RPMI8226 (cell line): ENCODE measurements at regions not wholly inside any gene's neighbourhood (a gene's known extent, or its start where the extent isn't known, plus 50 kb on each side); places are given as distances from the start of the nearest gene placed in this dataset.
A peak's percentile ranks its signal among the peaks of the same experiment; 100 is the strongest.
"Not testable (repeated sequence)": the region's sequence is repeated elsewhere in the genome, so short reads cannot be mapped to it uniquely, and the experiment has no call there.

Source experiments
- DNase-seq: peaks from one replicate; pipeline ENCODE4 v3.0.0-alpha.2; 2015

DNA sequence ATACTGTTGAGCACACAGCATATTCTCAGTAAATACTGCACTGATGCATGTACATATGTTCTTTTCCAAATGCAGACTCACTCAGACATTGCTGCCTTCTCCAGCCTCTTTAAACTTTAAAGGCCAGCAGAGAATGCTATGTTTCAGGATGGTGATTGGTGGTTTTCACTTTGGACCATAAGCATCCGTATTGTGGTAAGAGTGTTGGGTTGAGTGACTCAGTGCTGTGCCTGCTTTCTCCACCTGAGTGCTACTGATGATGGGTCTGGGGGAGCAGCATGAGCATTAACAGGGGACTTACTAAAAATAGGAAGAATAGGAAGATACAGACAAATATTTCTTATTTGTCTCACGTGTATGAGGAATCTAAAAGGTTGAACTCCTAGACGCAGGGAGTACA is 56.3 kb upstream of the ZNF92 start:
- DNase-seq: no peak

DNA sequence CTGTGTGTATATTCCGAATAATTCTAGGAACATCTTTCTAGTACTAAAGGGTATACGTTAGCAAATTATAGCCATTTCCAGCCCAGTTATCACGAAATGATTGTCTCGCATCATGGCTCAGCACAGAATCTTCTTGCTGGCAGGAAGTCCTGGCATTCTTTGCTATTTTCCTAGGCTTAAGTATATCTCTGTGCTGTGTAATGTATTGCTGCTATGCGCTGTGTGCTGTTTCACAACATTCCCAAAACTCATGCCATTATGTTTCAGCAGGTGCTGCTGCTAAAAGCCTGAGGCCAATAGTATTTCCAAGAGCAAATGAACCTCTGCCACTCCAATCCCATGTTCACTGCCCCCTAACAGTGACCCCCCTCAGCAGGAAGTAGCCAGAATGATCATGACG is 62.9 kb upstream of the ZNF92 start:
- DNase-seq: no peak

DNA sequence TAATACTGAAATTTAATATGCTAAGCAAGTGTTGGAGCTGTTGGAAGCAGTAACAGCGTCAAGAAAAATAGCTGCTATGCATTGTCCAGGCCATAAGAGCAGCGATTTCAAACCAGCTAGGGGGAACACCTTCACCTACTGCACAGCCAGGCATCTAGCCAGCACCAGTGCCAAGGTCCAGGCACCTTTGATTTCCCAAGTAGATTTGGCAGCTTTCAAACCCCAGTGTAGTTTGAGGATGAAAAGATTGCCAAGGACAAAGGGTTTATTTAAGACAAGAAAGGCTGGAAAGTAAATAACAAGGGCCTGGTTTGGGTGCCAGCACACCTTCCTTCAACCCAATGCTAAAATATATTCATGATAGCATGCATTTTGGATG is 65.4 kb upstream of the ZNF92 start:
- no peak for DNase-seq

DNA sequence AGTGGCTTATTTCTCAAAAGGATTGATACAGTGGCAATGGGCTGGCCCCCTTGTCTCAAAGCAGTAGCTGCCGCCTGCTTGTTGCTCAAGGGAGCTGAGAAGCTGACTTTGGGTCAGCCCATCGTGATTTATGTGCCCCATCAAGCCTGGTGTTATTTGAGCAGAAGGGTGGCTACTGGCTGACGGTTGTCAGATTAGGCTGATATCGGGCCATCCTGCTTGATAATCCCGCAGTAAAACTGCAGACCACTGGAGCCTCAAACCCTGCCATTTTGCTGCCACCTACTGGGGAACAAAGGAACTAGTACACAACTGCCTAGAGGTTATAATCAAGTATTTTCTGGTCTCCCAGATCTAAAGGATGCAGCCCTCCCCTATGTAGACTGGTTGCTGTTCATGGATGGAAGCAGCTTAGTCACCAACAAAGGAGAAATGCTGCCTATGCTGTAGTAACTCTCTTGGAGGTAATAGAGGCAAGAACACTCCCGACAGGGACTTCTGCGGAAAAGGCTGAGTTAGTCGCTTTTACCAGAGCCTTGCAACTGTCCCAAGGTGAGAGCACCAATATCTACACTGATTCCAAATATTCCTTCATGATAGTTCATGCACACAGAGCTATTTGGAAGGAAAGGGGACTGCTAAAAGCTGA is 65.9 kb upstream of the ZNF92 start:
- DNase-seq: peak; percentile 57

DNA sequence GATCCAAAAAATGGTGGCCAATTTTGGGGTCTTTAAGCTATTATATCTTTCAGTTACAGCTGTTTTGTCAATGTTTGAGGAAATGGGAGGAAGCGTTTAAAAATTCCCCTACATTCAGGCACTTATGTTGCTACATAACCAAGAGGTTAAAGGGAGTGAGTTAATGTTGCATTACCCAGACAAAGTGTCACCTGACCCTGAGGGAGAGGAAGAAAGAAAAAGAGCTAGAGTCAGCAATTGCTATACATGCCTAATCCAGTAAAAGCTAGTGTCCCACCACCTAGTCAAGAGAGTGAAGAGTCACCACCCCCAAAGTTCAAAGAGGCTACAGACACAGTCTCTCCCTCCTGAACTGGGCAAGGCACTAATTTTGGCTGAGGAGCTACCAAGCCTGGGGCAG is 69.5 kb upstream of the ZNF92 start:
- no peak for DNase-seq

DNA sequence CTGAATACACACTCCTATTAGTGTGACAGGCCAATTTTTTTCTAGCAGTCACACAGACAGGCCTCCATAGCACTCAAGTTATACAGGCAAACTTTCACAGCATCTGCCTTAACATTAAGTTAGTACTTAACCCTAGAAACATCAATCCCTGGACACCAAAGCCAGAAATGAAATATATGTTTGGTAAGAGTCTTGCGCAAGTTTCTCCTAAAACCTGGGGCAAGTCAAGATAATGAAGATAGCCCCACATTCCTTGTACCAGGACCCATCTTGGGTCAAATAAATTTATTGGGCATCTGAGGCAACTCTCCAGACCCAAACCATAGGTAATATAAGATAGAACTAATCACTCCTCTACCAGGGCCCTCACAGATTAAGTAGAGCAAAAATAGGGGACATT is 70.8 kb upstream of the ZNF92 start:
- DNase-seq: no peak

DNA sequence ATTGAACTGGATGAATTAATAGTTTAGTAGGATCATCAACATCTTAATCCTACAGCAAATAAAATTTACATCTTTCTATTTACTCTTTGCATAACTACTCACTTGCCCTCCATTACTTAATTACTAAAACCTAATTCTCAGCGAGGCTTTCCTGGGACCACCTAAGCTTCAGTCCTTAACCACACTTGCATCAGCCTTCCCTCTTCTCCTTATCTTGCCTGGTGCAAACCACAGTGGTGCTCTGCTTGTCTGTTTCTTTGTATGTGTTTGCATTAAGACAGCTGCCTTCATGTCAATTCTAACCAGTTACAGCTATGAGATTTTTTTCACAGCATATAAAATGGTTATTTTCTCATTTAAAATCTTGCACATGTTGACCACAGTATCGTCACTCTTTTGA is 72.6 kb upstream of the ZNF92 start:
- DNase-seq: no peak

DNA sequence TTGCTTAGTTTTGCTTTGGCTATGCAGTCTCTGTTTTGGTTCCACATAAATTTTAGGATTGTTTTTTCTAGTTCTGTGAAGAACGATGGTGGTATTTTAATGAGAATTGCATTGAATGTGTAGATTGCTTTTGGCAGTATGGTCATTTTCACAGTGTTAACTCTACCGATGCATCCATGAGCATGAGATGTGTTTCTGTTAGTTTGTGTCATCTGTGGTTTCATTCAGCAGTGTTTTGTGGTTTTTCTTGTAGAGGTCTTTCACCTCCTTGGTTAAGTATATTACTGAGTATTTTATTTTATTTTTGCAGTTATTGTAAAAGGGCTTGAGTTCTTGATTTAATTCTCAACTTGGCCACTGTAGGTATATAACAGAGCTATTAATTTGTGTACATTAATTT is 78.2 kb upstream of the ZNF92 start:
- no peak for DNase-seq

DNA sequence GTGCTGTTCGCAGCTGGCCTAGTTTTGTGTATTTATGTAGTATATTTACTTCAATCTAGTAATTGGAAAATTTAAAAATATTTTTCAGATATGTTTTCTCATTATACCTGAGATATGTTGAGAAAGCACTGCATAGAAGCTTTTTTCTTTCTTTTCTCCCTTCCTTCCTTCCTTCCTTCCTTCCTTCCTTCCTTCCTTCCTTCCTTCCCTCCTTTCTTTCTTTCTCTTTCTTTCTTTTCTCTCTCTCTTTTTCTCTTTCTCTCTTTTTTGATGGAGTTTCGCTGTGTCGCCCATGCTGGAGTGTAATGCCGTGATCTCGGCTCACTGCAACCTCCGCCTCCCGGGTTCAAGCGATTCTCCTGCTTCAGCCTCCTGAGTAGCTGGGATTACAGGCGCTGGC is 83.3 kb upstream of the ZNF92 start:
- DNase-seq: not testable (repeated sequence)

DNA sequence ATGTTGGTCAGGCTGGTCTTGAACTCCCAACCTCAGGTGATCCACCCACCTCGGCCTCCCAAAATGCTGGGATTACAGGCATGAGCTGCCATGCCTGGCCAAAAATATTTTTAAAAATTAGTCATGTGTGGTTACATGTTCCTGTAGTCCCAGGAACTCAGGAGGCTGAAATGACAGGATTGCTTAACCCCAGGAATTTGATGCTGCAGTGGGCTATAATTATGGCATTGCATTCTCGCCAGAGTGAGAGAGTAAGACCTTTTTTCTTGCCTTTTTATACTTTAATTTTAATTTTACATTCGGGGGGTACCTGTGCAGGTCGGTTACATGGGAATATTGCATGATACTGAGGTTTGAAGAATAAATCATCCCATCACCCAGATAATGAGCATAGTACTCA is 86.6 kb upstream of the ZNF92 start:
- DNase-seq: no peak

DNA sequence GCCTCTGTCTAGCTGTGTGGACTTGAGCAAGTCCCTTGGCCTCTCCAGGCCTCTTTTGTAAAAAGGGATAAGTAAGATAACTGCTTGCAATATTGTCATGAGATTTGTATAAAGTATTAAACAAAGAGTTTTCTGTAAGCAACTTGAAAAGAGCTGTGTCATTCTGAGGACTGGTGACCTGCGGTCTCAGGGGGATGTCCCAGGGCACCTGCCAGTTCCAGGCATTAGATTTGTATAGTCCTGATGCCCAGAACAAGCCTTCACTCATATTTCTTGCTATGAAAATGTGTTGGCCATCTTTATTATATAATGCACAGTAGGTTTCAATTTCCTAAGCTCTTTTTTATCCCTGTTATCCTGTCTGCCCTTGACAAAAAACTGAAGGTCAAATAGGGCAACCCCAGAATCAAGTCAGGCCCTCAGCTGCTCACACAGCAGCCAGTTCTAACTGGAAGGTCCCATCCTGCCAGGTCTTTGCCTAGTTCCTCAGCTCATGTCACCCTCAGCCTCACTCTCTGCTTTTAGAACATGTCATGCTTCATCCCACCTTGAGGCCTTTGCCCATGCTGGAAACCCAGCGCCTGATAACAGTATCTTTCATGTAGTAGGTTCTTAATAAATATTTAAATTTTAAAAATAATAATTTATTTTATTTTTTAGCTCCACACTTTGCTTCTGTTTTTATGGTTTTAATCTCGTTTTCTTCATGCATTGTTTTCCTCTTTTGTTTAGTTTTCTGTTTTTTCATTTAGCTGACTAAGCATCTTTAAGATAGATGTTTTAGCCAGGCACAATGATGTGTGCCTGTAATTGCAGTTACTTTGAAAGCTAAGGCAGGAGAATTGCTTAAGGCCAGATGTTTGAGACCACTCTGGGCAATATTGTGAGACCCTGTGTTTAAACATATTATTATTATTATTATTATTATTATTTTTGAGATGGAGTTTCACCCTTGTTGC is 87.5 kb upstream of the ZNF92 start:
- no peak for DNase-seq

DNA sequence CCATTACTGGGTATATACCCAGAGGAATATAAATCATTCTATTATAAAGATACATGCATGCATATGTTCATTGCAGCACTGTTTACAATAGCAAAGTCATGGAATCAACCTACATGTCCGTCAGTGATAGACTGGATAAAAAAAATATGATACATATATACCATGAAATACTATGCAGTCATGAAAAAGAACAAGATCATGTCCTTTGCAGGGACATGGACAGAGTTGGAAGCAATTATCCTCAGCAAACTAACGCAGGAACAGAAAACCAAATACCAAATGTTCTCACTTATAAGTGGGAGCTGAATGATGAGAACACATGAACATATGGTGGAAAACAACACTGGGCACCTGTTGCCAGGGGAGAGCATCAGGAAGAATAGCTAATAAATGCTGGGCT is 88.4 kb upstream of the ZNF92 start:
- DNase-seq: not testable (repeated sequence)

DNA sequence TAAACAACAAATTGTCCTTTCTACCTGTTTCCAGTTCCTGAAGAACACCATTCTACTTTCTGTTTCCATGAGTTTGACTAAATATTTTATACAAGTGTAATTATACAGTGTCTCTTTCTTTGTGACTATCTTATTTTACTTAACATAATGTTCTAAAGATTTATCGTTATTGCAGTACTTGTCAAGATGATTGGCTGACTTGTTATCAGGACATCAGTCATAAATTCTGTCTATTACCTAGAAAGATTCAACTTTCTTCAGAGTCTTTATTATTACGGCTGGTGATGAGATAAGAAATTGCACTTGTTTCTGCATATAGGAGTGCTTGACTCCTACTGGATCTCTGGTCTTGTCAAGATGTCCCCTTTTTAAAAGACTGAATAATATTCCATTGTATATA is 93.9 kb upstream of the ZNF92 start:
- DNase-seq: no peak

DNA sequence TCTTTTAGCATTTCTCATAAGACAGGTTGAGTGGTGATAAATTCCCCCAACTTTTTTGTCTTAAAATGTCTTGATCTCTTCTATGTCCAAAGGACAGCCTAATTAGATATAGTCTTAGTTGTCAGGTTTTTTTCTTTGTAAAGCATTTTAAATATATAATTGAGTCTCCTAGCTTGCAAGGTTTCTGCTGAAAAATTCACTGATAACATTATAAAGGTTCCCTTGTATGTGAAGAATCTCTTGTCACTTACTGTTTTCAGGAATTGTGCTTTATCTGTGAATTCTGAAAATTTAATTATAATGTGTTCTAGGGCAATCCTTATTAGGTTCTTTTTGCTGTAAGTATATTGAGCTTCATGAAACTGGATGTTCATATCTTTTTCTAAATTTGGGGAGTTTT is 96.8 kb upstream of the ZNF92 start:
- DNase-seq: no peak

DNA sequence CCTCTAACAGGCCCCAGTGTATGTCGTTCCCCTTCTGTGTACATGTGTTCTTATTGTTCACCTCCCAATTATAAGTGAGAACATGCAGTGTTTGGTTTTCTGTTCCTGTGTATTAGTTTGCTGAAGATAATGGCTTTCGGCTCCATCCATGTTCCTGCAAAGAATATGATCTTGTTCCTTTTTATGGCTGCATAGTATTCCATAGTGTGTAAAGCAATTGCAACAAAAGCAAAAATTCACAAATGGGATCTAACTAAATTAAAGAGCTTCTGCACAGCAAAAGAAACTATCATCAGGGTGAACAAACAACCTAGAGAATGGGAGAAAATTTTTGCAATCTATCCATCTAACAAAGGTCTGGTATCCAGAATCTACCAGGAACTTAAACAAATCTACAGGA is 102.2 kb upstream of the ZNF92 start:
- not testable (repeated sequence) for DNase-seq

DNA sequence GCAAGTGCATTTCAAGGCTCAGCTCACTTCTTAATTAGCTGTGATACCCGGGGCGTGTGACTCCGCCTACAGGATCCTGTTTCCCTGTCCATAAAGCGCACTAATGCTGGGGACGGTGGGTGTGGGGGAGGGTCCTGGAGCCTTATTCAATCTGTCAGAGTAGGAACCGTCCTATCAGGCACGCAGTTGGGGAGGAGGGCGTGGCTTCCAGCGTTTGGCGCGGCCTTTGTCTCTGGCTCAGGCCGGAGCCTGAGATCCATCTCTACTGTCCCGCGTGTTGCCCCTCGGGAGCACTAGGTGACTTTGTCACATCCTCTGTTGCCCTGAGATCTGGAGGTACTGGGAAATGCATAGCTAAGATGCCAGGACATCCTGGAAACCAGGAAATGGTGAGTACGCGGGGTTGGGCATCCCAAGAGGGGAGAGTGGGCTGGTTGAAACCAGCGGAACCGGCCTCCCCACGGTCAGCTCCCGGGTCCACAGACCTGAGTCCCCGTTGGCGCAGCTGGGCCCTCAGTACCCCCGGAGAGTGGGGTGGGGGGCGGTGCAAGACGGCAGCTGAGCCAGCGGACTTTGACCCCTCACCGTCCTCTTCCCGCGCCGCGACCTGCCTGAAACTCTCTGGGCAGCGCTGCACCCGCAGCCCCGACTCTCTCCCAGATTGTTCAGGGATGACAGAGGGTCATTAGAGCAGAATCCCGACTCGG is 104.4 kb upstream of the ZNF92 start:
- peak; percentile 57 for DNase-seq

DNA sequence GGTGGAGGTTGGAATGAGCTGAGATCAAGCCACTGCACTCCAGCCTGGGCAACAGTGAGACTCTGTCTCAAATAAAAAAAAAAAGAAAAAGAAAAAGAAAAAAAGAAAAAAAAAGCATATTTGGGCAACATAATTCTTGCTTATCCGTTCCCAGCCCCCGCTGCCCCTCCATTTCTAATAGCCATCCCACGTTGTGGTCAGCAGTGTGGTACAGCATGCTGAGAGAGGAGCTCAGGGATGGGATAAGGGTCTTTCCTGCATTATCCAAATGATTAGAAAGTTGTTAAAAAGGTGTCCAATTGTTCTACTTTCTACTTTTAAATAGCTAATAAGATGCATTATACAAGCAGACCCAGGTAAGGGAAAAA is 104.9 kb upstream of the ZNF92 start:
- DNase-seq: no peak

DNA sequence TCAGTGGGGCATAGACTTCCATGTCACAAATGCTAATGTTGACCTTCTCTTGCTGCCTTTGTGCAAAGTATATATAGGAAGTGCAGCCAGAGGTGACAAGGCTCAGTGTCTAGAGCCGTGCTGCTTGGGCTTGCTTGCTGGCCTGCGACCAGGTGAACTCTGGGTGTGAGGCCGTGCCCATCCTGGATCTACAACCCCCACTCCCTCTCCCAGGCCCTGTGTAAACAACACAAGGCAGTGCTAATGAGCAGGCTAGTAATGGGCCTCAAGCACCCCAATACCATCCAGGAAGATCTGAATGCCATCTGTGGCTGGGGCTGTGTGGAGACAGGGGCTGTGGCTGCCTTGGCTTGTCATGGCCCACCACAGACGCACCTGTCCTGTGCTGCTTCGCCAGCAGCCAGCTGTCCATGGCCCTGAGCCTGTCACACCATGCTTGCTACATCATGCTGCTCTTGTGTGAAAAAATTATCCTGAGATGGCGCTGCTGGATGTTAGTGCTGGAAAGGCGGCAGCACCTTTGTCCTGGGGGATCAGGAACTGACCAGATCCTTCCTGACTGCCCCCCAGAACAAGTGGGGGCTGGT is 107.6 kb upstream of the ZNF92 start:
- no peak for DNase-seq

DNA sequence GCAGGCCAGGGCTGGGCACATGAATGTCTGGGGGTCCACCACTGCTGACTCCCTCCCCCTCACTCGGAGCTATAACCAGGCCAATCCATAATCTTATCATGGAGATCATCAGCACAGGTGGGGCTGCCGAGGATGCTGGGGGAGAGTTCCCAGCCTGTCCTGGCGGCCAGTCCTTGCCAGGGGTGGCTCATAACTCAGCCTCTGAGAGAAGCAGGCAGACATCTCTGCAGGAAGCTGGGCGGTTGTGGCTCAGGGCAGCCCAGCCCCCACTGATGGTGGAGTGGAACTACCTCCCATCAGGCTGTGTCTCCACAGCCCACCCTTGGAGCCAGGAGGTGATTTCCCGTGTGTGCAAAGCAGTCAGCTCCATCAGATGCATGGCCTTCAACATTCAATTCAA is 109.4 kb upstream of the ZNF92 start:
- DNase-seq: no peak

DNA sequence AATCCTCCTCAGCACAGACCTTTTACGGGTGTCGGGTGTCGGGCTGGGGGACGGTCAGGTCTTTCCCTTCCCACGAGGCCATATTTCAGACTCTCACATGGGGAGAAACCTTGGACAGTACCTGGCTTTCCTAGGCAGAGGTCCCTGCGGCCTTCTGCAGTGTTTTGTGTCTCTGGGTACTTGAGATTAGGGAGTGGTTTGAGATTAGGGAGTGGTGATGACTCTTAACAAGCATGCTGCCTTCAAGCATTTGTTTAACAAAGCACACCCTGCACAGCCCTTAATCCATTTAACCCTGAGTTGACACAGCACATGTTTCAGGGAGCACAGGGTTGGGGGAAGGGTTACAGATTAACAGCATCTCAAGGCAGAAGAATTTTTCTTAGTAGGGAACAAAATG is 113.0 kb upstream of the ZNF92 start:
- not testable (repeated sequence) for DNase-seq

DNA sequence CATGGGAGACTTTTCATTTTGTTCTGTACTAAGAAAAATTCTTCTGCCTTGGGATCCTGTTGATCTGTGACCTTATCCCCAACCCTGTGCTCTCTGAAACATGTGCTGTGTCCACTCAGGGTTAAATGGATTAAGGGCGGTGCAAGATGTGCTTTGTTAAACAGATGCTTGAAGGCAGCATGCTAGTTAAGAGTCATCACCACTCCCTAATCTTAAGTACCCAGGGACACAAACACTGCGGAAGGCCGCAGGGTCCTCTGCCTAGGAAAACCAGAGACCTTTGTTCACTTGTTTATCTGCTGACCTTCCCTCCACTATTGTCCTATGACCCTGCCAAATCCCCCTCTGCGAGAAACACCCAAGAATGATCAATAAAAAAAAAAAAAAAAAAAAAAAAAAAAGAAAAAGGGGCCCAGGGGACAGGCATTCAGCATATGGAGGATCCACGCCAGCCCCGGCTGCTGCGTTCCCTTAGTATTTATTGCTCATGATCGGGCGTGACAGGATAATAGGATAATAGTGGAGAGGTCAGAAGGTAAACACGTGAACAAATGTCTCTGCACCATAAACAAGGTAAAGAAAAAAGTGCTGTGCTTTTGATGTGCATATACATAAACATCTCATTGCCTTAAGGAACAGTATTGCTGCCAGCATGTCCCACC is 113.7 kb upstream of the ZNF92 start:
- DNase-seq: not testable (repeated sequence)

DNA sequence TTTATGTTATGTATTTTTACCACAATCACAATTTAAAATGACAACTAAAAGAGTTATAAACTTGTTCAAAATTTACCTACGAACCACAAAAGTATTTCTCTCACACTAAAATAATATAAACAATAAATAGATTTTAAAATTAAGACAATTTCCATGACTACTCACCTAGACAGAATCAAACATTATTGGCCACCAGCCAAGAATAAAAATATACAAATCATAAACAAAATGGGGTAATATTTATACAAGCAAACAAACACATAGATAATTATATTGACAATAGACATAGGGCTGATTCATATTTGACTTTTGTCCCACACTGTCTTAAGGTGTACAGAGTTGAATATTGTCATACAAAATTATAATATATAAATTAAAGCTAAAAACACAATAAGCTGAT is 119.6 kb upstream of the ZNF92 start:
- no peak for DNase-seq
